Spleen (tissue), 7 donors: ENCODE measurements at regions not wholly inside any gene's neighbourhood (a gene's known extent, or its start where the extent isn't known, plus 50 kb on each side); places are given as distances from the start of the nearest gene placed in this dataset.

Experiments used
- CTCF ChIP-seq, 11 experiments: fragments of 200-600 bp in 7 of 11; fragments of 450-650 bp in 4 of 11; sonication (generic) in 4 of 11; IDR thresholded peaks in 8 of 11; conservative IDR thresholded peaks in 3 of 11; 1 replicate in 7 of 11; 2 replicates in 4 of 11; pipeline versions ENCODE4 v1.4.0 to v1.8.0; 2016 to 2021; ENCODE audit warnings: antibody characterized with exemption in 11 of 11, inconsistent platforms in 4 of 11, mild to moderate bottlenecking in 1 of 11
- POLR2A ChIP-seq, 3 donors: fragments of 450-650 bp; IDR thresholded peaks; one replicate each; pipeline ENCODE4 v1.5.1; 2017; ENCODE audit warnings: antibody characterized with exemption in 3 of 3, mild to moderate bottlenecking in 1 of 3
- POLR2AphosphoS5 ChIP-seq, 3 donors: sonication (generic); formaldehyde crosslinking; IDR thresholded peaks; one replicate each; pipeline ENCODE4 v1.5.1; 2017; ENCODE audit warnings: antibody characterized with exemption in 3 of 3
- donor health status: DM: no; HTN: no; CAD: no; lungs with moderate emphysema.
- donor health status: DM: no; HTN: no; CAD: no.
- donor health status: DM: no; HTN: no; CAD: no.

DNA sequence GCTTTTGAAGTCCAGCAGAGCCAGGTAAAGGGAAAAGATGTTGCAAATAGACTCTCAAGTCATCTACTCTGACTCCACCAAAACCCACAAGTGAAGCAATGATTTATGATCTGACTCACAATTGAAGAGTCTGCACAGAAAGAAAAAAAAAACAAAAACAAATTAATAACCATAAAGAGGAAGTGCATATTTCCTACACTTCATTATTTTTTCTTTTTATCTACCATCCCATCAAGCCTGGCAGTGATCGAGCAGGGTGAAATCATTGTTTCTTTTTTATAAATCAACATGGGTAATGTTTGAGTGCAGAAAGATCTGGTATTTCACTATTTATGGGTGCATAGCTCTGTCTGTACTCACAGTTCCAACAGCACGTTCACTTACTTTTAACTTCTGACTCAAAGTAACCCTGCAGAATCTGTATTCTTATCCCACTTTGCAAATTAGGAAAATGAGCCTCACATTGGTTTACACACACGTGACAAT is 829.0 kb downstream of the TNS3 start:
- no peak for TF ChIP-seq CTCF (IDR thresholded peaks at IDR 0.05 in 8 of 11, conservative IDR thresholded peaks at IDR 0.05 in 3 of 11)
- TF ChIP-seq POLR2A (IDR thresholded peaks at IDR 0.05) = no peak
- no peak for TF ChIP-seq POLR2AphosphoS5 (IDR thresholded peaks at IDR 0.05)
